Mesothelial cell of epicardium (in vitro differentiated cells): ENCODE measurements at regions not wholly inside any gene's neighbourhood (a gene's known extent, or its start where the extent isn't known, plus 50 kb on each side); places are given as distances from the start of the nearest gene placed in this dataset.

Experiments used
- DNase-seq, 2 experiments: peaks; one replicate each; pipeline ENCODE4 v3.0.0; 2021; ENCODE audit warnings: low spot score in 2 of 2; ENCODE audit not compliant: unreplicated experiment in 2 of 2
- H3K27ac Mint-ChIP-seq: 2 replicates; pipeline ENCODE4 v1.8.0; 2021; ENCODE audit warnings: mixed read lengths
- H3K27me3 Mint-ChIP-seq: 2 replicates; pipeline ENCODE4 v1.8.0; 2021; ENCODE audit warnings: low read depth, mixed read lengths
- H3K36me3 Mint-ChIP-seq: 2 replicates; pipeline ENCODE4 v1.8.0; 2021; ENCODE audit warnings: mixed read lengths
- H3K4me1 Mint-ChIP-seq: 2 replicates; pipeline ENCODE4 v1.8.0; 2021; ENCODE audit warnings: mixed read lengths
- H3K4me3 Mint-ChIP-seq: 2 replicates; pipeline ENCODE4 v1.8.0; 2021; ENCODE audit warnings: mild to moderate bottlenecking, moderate library complexity, mixed read lengths
- H3K9me3 Mint-ChIP-seq: 2 replicates; pipeline ENCODE4 v1.8.0; 2021; ENCODE audit warnings: mixed read lengths
- TF ChIP-seq, protein P1 (sequence below): fragments of 200-600 bp; sonication (generic); IDR thresholded peaks from one replicate; pipeline ENCODE4 v1.5.0; 2021; ENCODE audit warnings: antibody characterized with exemption; ENCODE audit not compliant: unreplicated experiment

DNA sequence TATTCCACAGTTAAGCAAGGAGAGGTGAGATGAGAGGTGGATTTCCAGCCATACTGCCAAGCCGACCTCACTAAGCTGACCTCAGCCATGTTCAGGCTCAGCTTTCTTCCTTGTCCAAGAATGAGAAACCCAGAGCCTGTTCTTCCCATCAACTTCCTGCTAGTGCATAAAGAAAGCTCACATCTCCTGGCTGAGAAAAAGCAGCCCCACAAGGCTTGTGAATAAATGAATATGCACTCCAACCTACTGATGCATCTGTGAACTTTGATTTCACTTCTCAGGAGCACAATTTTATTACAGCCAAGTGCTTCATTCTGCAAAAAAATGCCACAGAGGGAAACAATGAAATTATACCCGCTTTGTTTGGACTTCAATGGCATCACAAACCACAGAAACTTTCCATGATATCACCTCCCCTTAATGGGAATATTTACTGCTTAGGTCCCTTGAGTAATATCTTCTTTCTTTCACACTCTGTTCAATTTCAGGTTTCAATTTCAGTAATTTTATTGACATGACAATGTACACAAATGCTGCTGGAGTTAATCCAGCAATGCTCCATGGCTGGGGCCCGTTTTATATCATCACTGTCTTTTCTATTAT lies 437.0 kb upstream of the PPP2R3A start:
- Mint-ChIP-seq H3K4me1 (no peaks in the 10 kb centered on the region), H3K27ac (no peak overlapping the region), H3K9me3 (peaks cover 7% of the 10 kb centered on the region), H3K36me3 (no peaks in the 10 kb centered on the region), H3K27me3 (peaks cover 20% of the 10 kb centered on the region), H3K4me3 (no peak overlapping the region)
- TF ChIP-seq, protein P1, sequence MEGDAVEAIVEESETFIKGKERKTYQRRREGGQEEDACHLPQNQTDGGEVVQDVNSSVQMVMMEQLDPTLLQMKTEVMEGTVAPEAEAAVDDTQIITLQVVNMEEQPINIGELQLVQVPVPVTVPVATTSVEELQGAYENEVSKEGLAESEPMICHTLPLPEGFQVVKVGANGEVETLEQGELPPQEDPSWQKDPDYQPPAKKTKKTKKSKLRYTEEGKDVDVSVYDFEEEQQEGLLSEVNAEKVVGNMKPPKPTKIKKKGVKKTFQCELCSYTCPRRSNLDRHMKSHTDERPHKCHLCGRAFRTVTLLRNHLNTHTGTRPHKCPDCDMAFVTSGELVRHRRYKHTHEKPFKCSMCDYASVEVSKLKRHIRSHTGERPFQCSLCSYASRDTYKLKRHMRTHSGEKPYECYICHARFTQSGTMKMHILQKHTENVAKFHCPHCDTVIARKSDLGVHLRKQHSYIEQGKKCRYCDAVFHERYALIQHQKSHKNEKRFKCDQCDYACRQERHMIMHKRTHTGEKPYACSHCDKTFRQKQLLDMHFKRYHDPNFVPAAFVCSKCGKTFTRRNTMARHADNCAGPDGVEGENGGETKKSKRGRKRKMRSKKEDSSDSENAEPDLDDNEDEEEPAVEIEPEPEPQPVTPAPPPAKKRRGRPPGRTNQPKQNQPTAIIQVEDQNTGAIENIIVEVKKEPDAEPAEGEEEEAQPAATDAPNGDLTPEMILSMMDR = no peak
- DNase-seq = no peak

DNA sequence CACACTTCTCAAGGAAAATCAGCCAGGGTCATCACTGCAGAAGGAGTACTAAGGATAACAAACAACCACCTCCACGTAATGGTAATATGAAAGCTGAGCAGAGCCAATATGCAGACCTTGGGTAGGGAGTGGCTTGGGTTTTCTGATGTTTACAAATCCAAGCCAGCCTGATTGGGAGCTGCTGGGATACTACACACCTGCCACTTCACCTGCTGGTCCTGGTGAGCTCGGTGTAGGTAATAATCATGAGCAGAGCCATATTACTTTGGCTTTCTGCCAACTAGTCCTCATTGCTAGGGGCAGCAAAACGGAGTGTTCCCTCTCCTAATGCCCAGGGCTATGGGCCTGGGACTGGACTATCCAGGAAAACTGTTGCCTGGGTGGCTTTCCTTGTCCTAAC lies 433.5 kb upstream of the PPP2R3A start:
- TF ChIP-seq, protein P1 = no peak
- peaks cover 5% of the 10 kb centered on the region for H3K9me3 Mint-ChIP-seq
- no peaks in the 10 kb centered on the region for H3K4me1 Mint-ChIP-seq
- no peak overlapping the region for H3K27ac Mint-ChIP-seq
- H3K27me3 Mint-ChIP-seq = peaks cover 28% of the 10 kb centered on the region
- H3K4me3 Mint-ChIP-seq = no peak overlapping the region
- H3K36me3 Mint-ChIP-seq = no peaks in the 10 kb centered on the region
- DNase-seq = no peak

DNA sequence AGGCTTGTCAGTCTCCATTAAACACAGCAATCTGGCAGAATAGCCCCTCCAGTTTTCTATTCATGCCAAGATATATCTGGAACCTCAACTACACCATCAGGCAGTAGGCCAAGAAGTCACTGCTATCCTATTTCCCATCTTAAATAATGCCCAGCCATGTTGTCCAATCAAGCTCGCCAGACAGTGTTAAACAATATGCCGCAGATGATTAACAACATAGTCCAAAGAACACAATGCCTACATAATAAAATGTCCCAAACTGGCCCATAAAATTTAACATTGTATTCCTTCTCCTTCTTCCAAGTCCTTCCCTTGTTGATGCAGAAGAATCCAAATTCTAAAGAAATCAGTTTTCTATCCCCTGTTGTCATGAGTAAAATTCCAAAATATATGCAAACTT lies 427.4 kb upstream of the PPP2R3A start:
- H3K36me3 Mint-ChIP-seq = no peaks in the 10 kb centered on the region
- peaks cover 26% of the 10 kb centered on the region for H3K27me3 Mint-ChIP-seq
- no peaks in the 10 kb centered on the region for H3K4me1 Mint-ChIP-seq

DNA sequence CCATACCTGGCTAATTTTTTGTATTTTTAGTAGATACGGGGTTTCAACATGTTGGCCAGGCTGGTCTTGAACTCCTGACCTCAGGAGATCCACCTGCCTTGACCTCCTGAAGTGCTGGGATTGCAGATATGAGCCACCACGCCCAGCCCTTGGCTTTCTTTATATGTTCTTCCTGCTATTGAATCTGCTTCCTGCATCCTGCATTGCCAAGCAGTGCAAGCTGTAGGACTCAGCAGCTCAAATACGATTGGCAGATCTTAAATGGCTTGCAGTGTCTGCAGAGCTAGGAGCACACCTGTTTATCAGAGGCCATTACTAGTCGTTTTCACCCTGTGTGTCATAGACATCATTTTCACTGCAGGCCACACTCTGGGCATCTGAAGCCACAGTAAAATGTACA lies 426.2 kb upstream of the PPP2R3A start:
- H3K27ac Mint-ChIP-seq = no peak overlapping the region
- H3K4me3 Mint-ChIP-seq = no peak overlapping the region
- peaks cover 24% of the 10 kb centered on the region for H3K27me3 Mint-ChIP-seq
- no peak for DNase-seq
- H3K9me3 Mint-ChIP-seq = peaks cover 5% of the 10 kb centered on the region
- no peaks in the 10 kb centered on the region for H3K4me1 Mint-ChIP-seq
- TF ChIP-seq, protein P1 = no peak
- H3K36me3 Mint-ChIP-seq = no peaks in the 10 kb centered on the region

More for the DNA sequence above, 427.4 kb upstream of the PPP2R3A start:
- no peak for DNase-seq
- TF ChIP-seq, protein P1 = no peak
- H3K9me3 Mint-ChIP-seq = peaks cover 5% of the 10 kb centered on the region
- H3K27ac Mint-ChIP-seq = no peak overlapping the region
- H3K4me3 Mint-ChIP-seq = no peak overlapping the region

DNA sequence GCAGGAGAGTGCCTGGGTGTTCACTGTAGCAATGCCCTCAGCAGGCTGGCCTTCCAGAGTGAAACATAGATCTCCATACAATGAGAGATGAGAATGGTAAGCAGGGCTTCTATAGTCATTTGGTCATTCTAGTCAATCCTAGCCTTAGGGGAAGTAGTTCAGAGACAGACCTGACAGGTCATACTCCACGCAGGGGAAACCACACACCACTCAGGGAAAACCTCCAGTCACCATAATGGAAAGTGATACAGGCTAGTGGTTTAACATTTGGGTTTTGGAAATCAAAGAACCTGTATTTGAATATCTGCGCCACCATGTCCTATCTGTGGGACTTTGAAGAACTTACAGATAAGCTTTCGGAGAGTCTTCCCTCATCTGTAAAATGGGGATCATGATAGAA lies 425.7 kb upstream of the PPP2R3A start:
- H3K4me1 Mint-ChIP-seq = no peaks in the 10 kb centered on the region
- peaks cover 5% of the 10 kb centered on the region for H3K9me3 Mint-ChIP-seq
- H3K36me3 Mint-ChIP-seq = no peaks in the 10 kb centered on the region
- no peak overlapping the region for H3K27ac Mint-ChIP-seq
- H3K4me3 Mint-ChIP-seq = no peak overlapping the region
- DNase-seq = no peak
- H3K27me3 Mint-ChIP-seq = peaks cover 26% of the 10 kb centered on the region
- TF ChIP-seq, protein P1 = no peak
